ENCODE measurements at regions not wholly inside any gene's neighbourhood (a gene's known extent, or its start where the extent isn't known, plus 50 kb on each side); places are given as distances from the start of the nearest gene placed in this dataset.
"Not testable (repeated sequence)": the region's sequence is repeated elsewhere in the genome, so short reads cannot be mapped to it uniquely, and the experiment has no call there.

DNA sequence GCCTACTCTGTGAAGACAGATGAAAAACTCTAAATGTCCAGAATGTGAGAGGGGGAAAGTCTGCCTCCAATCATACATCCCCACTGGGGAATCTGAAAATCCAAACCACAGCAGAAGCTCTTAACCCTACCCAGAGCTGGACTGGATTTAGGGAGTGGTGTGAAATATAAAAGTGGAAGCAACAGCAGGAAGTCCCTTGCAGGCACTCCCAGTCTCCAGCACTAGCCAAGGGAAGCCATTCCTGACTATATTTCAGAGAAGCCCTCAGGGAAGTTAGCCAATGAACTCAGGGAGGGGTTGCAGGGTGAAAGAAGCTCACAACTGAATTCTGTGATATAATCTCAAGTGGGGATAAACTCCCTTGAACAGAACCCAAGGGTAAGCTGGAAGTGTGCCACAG is 51.5 kb downstream of the CRPPA start:
- no peak for DNase-seq (ENCODE audit: low spot score in 2 of 2)
- FAIRE-seq, result no peak

DNA sequence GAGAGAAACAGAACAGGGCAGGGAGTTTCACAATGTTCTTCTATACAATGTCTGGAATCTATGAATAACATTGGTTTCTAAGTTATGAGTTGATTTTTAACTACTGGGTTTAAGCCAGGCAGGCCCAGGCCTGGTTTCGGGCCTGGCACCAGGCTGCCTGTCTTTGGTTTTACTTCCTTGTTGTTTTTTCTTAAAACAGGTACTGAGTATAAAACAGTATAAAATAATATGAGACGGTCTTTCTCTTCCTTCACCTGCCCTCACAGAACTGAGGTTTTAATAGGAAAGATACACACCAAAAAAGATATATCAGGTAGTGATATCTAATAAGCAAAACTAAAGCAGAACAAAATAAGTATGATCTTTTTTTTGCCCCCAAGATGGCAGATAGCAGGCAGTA is 52.0 kb downstream of the CRPPA start:
- DNase-seq (ENCODE audit: low spot score in 2 of 2); FAIRE-seq: not testable (repeated sequence)

DNA sequence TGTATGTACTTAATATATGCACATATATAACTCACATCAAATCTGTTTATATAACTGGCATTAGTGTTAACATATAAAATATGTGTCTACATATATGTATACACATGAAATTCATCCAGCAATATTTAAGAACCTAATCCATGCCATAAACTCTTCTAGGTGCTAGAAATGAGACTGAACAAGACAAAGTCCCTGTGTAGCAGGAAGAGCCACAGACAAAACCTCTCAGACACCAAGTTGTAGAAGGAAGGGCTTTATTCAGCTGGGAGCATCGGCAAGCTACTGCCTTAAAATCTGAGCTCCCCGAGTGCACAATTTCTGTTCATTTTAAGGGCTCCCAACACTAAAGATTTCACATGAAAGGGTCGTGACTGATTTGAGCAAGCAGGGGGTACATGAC is 52.5 kb downstream of the CRPPA start:
- DNase-seq (ENCODE audit: low spot score in 2 of 2), result no peak
- FAIRE-seq, result no peak

DNA sequence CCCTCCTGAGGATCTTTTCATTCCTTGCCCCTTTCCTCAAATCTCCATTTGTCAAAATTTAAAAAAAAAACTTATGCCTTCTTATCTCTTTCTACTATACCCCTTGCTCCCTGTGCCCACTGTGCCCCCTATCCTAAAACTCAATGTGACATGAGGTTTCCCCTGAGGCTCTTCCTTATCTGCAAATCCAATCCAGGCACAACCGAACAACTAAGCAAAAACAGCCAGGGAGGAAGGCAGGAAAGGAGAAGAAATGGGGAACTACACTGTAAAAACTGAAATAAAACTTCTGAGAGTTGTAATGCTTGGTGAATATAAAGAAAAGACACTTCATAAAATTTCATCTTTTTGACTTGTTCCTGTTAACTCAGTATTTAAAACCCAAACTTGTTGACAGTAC is 54.2 kb downstream of the CRPPA start:
- FAIRE-seq (no peak), DNase-seq (ENCODE audit: low spot score in 2 of 2) (no peak)

DNA sequence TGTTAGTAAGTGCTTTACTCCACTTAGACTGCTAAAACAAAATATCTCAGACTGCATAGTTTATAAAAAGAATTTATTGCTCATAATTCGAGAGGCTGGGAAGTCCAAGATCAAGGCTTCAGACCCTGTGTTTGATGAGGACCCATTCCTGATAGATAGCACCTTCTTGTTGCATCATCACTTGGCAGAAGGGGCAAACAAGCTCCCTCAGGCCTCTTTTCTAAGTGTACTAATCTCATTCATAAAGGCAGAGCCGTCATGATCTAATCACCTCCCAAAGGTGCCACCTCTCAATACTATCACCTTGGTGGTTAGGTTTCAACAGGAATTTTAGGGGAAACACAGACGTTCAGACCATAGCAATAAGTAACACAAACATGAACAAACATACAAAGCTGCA is 55.4 kb downstream of the CRPPA start:
- FAIRE-seq (no peak), DNase-seq (ENCODE audit: low spot score in 2 of 2) (no peak)

DNA sequence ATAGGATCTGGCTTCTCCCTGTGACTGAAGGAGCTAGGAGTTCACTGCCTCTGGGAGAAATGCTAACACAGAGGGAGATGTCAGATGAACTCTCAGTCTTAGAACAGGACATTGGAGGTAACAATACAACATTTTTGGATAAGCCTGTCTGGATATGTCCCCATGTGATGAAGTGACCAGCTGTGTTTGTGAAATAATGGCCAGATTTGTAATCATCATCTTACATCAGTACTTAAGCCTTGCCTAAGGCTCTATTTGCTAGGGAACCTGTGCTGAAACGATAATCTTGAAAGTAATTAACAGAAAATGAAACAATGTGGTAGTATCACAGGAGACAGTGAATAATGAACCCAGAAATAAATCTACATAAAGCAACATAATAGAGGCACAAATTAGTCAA is 56.2 kb downstream of the CRPPA start:
- no peak for FAIRE-seq

DNA sequence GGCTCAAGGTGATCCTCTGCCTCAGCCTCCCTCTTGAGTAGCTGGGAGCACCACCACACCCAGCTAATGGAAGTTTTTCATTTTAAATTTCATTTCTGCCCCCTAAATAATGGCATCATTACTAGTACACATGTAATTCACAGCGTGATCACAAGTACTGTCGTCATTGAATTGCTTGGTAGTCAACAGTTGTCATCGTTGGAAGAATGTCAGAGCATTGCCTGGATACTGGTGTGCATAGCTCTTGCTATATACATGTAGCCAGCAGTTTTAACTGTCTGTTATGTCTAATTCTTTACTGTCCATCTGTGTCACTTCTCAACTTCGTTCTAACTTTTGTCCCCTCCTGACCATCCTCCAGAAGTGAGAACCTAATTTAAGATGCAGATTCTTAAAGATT is 62.1 kb downstream of the CRPPA start:
- DNase-seq (ENCODE audit: low spot score in 2 of 2), result no peak
- FAIRE-seq, result no peak

More for the DNA sequence above, 56.2 kb downstream of the CRPPA start:
- DNase-seq (ENCODE audit: low spot score in 2 of 2), result no peak

DNA sequence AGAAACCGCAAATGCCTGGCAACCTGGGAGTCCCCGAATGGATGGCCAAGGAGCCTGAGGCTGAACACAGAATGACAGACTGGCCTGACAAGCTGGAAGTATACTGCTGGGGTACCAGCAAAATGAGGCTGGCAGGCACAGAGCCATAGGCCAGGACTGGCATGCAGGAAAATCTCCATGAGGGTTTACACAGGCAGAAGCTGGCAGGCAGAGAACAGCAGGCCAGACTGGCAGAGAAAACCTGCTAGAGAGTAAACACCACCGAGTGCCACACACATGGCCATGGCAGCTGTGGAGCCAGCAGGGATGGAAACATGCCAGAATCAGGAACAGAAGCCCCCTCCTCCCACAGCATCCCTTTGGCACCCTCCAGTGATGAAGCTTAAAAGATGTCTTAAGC is 63.4 kb downstream of the CRPPA start:
- no peak for FAIRE-seq
- no peak for DNase-seq (ENCODE audit: low spot score in 2 of 2)

DNA sequence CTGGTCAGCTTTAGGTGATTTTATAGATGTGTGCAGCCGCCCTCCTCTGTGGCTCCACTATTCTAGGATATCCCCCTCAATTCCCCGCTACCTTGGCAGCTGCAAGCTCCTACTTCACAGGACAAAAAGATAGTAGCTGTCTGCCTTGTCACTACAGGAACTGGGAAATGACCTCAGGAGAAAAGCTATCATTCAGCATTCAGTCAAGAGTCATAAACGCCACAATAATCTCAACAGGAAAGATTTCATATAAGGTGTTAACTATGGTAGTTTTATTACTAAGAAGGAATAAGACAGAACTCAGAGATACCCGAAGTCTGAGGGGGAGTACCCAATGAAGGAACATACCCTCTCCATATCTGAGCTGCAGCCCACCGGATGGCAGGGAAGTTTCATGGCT is 63.9 kb downstream of the CRPPA start:
- FAIRE-seq, result no peak

DNA sequence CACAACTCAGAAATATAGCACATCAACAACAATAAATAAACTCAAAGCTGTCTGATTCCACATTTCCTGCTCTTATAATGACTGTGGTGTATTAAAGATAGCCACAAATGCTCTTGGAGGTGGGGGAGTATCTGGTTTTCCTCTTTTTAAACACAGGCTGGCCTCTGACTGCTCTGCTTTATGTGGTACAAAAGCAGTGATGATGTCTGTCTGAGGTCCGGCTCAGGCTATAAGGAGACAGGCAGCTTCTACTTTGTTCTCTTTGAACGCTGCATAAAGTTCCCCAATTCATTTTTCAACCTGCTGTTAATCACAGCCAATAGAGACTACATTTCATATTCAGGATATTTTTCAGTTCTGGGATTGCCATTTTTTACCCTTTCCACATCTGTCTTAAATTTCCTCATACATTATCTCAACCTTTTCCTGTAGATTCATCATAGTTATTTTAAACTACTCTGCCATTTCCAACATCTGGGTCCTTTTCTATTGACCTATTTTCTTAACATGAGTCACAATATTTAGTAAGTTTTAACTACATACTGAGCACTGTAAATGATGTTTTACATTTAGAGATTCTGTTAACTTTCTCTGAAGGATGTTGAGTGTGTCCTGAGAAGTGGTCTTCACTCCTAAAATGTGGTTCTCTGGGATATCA is 64.9 kb downstream of the CRPPA start:
- no peak for DNase-seq (ENCODE audit: low spot score in 2 of 2)
- FAIRE-seq, result no peak

More for the DNA sequence above, 63.9 kb downstream of the CRPPA start:
- DNase-seq (ENCODE audit: low spot score in 2 of 2), result no peak

DNA sequence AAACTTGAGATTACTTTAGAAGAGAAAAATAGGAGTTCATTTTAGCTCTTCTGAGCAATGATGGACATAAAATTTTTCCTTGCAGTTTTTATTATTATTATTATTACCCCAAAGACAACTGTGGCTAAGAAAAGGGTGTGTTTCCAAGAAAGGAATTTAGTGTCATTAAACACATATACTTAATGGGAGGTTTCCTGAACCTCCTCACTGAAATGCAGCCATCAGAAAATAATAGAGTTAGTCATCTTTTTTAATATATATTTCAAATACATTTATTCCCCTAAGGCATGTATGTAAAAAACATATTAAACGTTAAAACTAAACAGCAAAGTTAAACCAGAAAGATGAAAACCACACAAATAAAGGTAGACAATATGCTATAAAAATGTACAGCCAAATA is 66.8 kb downstream of the CRPPA start:
- FAIRE-seq (no peak), DNase-seq (ENCODE audit: low spot score in 2 of 2) (no peak)

DNA sequence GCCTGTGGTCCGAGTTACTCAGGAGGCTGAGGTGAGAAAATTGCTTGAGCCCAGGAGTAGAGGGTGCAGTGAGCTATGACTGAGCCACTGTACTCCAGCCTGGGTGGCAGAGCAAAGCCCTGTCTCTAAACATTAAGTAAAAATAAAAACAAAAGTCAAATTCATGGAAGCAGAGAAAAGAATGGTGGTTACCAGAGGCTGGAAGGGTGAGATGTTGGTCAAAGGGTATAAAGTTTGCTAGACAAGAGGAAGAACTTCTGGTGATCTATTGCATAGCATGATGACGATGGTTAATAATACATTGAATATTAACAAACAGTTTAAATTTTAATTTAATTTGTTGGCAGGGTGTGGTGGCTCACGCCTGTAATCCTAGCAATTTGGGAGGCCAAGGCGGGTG is 68.1 kb downstream of the CRPPA start:
- no peak for FAIRE-seq
- no peak for DNase-seq (ENCODE audit: low spot score in 2 of 2)

DNA sequence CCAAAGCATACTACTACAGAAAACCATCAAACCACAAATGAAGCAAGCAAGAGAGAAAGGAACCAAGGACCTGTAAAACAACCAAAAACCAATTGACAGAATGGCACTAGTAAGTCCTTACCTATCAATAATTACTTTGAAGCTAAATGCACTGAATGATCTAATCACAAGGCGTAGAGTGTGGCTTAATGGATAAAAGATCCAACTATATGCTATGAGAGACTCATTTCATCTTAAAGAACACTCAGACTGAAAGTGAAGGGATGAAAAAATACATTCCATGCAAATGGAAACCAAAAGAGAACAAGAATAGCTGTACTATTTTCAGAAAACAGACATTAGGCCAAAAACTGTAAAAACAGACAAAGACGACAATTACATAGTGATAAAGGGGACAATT is 70.7 kb downstream of the CRPPA start:
- DNase-seq (ENCODE audit: low spot score in 2 of 2), result no peak
- FAIRE-seq, result no peak

DNA sequence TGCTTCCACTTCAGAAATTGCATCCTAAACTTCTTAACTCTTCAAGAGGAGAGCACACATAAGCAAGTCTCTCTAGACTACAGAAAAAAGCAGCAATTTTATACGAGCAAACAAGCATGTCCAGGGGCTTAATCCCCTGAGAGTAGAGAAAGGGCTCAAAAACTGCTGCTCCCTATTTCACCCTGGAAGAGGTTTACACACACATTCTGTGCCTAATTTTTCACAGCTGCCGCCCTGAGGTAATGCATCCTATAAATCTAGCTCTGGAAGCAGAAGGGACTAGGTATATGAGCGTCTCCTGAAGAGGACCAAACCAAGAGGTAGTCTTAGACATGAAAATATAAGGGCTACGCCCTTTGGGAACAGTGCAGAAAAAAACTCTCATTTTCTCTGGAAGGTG is 73.1 kb downstream of the CRPPA start:
- DNase-seq (ENCODE audit: low spot score in 2 of 2), result no peak
- no peak for FAIRE-seq

DNA sequence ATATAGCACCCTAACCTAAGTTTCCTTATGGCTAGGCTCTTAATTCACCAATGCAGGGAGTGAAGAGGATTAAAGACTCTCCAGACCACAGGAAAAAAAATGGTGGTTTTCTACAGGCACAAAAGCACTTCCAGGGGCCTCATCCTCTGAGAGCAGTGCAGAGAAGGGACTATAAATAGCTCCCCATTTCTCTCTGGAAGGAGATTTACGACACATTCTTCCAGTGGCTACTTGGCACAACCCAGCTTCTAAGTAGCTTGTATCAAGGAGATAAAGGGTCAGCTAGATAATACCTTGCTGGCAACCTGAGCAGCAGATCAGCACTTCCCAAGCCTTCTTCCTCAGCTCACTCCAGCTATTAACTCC is 73.5 kb downstream of the CRPPA start:
- FAIRE-seq, result no peak

DNA sequence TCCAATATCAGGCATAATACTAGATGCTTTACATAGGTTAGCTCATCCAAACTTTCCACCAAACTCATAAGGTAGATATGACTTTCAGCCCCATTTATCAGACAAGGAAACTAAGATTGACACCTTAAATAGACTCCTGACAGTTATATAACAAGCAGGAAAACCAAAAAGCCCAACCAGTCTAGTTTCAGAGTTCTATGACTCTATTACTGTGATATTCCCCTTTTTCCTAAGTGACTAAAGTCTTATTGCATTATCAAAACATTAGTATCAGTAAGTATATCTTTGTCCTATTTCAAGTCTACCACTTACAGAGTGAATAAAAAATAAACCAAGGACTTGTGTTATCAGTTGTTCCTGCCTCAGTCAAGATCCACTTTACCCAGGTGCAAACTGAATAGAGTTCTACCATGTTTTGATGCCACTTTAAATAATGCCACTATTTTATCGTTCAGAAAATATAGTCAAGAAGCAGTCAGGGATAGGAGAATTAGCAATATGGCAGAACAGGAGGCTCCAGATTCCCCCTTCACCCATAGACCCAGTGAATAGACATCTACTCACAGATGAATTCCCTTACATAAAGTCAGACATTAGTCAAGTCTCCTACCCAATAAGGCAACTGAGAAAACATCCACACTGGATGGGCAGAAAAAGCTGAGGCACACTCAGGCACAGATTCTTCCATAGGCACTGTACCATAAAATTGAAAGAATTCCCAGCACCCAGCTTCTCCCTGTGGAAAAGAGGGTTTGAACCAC is 74.1 kb downstream of the CRPPA start:
- no peak for DNase-seq (ENCODE audit: low spot score in 2 of 2)
- no peak for FAIRE-seq

More for the DNA sequence above, 73.5 kb downstream of the CRPPA start:
- DNase-seq (ENCODE audit: low spot score in 2 of 2), result no peak

DNA sequence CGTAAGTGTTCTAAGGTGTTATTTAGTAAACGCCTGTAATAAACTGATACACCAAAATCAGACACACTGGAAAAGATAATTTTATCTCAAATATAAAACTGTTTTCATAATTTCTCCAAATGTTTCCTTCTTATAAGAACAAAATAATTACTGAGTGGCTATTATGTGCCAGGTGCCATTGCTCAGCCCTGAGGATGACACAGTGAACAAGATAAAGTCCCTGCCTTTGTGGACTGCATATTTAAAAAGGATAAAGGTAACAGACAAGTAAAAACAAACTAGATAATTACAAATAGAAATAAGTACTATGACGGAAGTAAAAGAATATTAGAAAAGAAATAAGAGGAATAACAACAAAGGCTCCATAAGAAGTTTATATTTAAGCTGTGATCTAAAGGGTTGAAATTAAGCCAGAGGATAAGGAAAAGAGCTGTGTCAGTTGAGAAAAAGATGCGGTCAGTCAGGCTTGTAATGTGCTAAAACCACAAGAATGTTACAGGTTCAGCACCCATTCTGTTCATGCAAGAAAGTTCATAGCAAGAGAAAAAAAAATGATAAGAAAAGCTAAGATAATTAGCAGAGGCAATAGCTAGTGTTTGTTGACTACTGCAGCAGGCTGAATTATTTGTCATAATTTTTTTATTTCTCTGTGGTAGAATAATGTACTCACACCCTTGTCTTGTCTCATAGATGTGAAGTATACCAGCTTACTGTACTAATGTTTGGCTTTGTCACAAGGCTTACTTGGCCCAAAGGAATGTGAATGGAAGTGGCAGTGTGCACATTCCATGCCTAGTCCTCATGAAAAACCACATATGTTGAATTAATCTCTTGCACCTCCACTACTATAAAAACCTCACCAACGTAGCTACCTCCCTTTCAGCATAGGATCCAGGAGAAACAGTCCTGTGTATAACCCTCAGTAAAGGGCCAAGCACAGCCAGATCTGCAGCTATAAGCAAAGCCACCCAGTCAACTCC is 75.1 kb downstream of the CRPPA start:
- no peak for DNase-seq (ENCODE audit: low spot score in 2 of 2)
- FAIRE-seq, result no peak

DNA sequence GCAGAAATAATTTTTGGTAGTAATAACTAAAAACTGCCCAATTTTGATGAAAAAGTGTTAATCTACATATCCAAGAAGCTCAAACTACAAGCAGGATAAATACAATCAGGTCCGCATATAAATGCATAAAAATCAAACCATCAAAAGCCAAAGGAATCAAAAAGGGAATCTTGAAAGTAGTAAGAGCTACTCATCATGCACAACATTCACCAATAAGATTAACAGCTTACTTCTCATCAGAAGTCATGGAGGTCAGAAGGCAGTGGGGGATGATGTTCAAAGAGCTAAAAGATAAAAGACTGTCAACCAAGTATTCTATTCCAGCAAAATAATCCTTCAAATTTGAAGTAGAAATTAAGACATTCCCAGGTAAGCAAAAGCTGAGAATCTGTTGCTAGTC is 76.4 kb downstream of the CRPPA start:
- DNase-seq (ENCODE audit: low spot score in 2 of 2) (no peak), FAIRE-seq (no peak)

DNA sequence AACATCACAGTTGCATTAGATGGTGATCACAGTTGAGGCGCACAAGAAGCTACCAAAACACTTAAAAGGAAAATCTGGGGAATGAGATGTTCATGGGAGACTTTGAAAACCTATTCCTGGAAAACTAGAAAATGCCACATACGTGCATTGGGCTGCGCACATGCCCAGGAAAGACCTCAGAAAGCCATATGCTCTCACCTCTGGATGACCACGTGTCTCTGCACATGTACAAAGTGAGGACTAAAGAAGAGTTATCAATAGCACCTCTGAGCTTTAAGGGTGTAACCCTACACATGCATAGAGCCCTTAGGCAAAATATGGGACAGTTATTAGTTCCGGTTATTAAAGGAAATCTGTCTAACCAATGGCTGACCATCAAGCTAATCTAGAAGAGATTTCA is 77.7 kb downstream of the CRPPA start:
- DNase-seq (ENCODE audit: low spot score in 2 of 2) (no peak), FAIRE-seq (no peak)

DNA sequence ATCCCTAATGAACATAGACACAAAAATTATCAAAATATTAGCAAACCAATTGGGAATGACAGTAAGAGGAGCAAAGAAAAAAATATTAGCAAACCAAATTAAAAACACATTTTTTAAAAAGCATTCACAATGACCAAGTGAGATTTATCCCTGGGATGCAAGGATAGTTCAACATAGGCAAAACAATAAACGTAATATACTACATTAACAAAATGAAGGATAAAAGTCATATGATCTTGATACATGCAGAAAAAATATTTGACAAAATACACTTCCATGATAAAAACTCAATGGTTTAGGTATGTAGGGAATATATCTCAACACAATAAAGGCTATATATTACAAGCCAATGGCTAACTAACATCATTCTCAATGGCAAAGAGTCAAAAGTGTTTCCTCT is 83.3 kb downstream of the CRPPA start:
- no peak for DNase-seq (ENCODE audit: low spot score in 2 of 2)
- FAIRE-seq, result no peak

DNA sequence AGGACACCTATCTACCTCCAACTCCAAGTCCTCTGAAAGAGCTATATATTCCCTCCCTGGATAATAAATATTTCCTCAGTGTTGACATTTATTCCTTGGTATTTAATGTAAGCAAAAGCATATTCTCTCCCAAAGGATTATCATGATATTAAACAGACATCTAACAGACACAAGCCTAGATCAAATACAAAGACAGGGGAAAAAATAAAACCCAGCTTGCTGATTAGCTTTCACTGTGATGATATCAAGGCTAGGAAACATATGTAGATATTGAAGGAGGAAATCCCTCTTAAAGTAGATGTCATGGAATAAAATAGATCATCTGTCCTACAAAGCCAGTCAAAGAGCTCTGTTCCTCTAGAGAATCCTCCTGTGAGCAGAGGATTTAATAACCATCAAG is 95.2 kb downstream of the CRPPA start:
- DNase-seq (ENCODE audit: low spot score in 2 of 2), result no peak
- no peak for FAIRE-seq

All from frontal cortex (tissue), 3 donors.